GM19395 (cell line): ENCODE measurements at regions not wholly inside any gene's neighbourhood (a gene's known extent, or its start where the extent isn't known, plus 50 kb on each side); places are given as distances from the start of the nearest gene placed in this dataset.
"Not testable (repeated sequence)": the region's sequence is repeated elsewhere in the genome, so short reads cannot be mapped to it uniquely, and the experiment has no call there.

Source experiments
- ATAC-seq: cut with Tn5 transposase; IDR thresholded peaks from one replicate; pipeline ENCODE4 v1.9.1; 2021; ENCODE audit warnings: mild to moderate bottlenecking, moderate library complexity; ENCODE audit not compliant: unreplicated experiment

GRCh38 chr3:110430146-110430545, 641.5 kb upstream of the NECTIN3 start:
- no peak for ATAC-seq

GRCh38 chr3:110436209-110436608, 635.4 kb upstream of the NECTIN3 start:
- ATAC-seq, result no peak

- not testable (repeated sequence) for ATAC-seq
Observed at GRCh38 chr3:110440066-110440653, 631.5 kb upstream of the NECTIN3 start.

GRCh38 chr3:110454066-110454465, 617.5 kb upstream of the NECTIN3 start:
- no peak for ATAC-seq

- ATAC-seq, result no peak
Observed at GRCh38 chr3:110456001-110456400, 615.6 kb upstream of the NECTIN3 start.

GRCh38 chr3:110456438-110457138, 615.0 kb upstream of the NECTIN3 start:
- ATAC-seq, result no peak

GRCh38 chr3:110457508-110457907, 614.1 kb upstream of the NECTIN3 start:
- ATAC-seq, result no peak

GRCh38 chr3:110459021-110459420, 612.6 kb upstream of the NECTIN3 start:
- no peak for ATAC-seq

GRCh38 chr3:110470310-110470709, 601.3 kb upstream of the NECTIN3 start:
- no peak for ATAC-seq

- ATAC-seq, result no peak
Observed at GRCh38 chr3:110473405-110473804, 598.2 kb upstream of the NECTIN3 start.

GRCh38 chr3:110474397-110474796, 597.2 kb upstream of the NECTIN3 start:
- ATAC-seq, result no peak

GRCh38 chr3:110478377-110479054, 593.1 kb upstream of the NECTIN3 start:
- ATAC-seq, result no peak

- ATAC-seq, result no peak
Observed at GRCh38 chr3:110479731-110480130, 591.9 kb upstream of the NECTIN3 start.

GRCh38 chr3:110485389-110485788, 586.2 kb upstream of the NECTIN3 start:
- no peak for ATAC-seq

GRCh38 chr3:110487840-110488239, 583.8 kb upstream of the NECTIN3 start:
- no peak for ATAC-seq

- ATAC-seq, result no peak
Observed at GRCh38 chr3:110491413-110491812, 580.2 kb upstream of the NECTIN3 start.

- no peak for ATAC-seq
Observed at GRCh38 chr3:110492876-110493275, 578.7 kb upstream of the NECTIN3 start.

- ATAC-seq, result no peak
Observed at GRCh38 chr3:110493438-110494092, 578.1 kb upstream of the NECTIN3 start.

- ATAC-seq, result no peak
Observed at GRCh38 chr3:110494093-110494490, 577.5 kb upstream of the NECTIN3 start.

GRCh38 chr3:110494728-110495127, 576.9 kb upstream of the NECTIN3 start:
- no peak for ATAC-seq

- no peak for ATAC-seq
Observed at GRCh38 chr3:110495201-110495927, 576.3 kb upstream of the NECTIN3 start.
